AG04449 (cell line): ENCODE measurements at regions not wholly inside any gene's neighbourhood (a gene's known extent, or its start where the extent isn't known, plus 50 kb on each side); places are given as distances from the start of the nearest gene placed in this dataset.

Experiments
- CTCF ChIA-PET: fragments of 350-600 bp; formaldehyde crosslinking; extraction: SDS; loops from one replicate; lab custom pipeline; 2021; ENCODE audit warnings: antibody characterized with exemption; lab: Yijun Ruan, JAX
- POLR2A ChIA-PET: fragments of 400-600, 350-600 bp; formaldehyde crosslinking; extraction: SDS; loops from one replicate; lab custom pipeline; 2020; ENCODE audit warnings: antibody characterized with exemption, inconsistent platforms; lab: Yijun Ruan, JAX
- DNase-seq: peaks from one replicate; pipeline ENCODE4 v3.0.0-alpha.2; 2010; ENCODE audit warnings: low read depth, low spot score
- H3K4me3 ChIP-seq: 2 replicates; pipeline ENCODE4 v1.5.1; 2011; ENCODE audit warnings: low read depth, mild to moderate bottlenecking, control low read depth, low read length
- CTCF ChIP-seq: IDR thresholded peaks from one replicate; pipeline ENCODE4 v1.5.1; 2011; ENCODE audit warnings: mild to moderate bottlenecking, moderate library complexity, low read length, control low read depth, inconsistent platforms; ENCODE audit not compliant: insufficient read depth; ENCODE audit errors: missing control alignments

- no peak for DNase-seq
- H3K4me3 ChIP-seq, result no peak overlapping the region
- POLR2A ChIA-PET, result no interaction called here
- CTCF ChIA-PET, result no interaction called here
- TF ChIP-seq CTCF, result no peak
These were observed 609.6 kb downstream of the TAF11L14 start for GRCh38 chr5:18243846-18244245.

- no peak for DNase-seq
- no peak overlapping the region for H3K4me3 ChIP-seq
- ChIA-PET CTCF (no interaction called here), POLR2A (no interaction called here)
- TF ChIP-seq CTCF, result no peak
These were observed 610.0 kb downstream of the TAF11L14 start for GRCh38 chr5:18244309-18244708.

GRCh38 chr5:18252559-18252958, 618.3 kb downstream of the TAF11L14 start:
- ChIA-PET POLR2A (no interaction called here), CTCF (no interaction called here)
- TF ChIP-seq CTCF, result no peak
- no peak overlapping the region for H3K4me3 ChIP-seq
- DNase-seq, result no peak

- no peak for TF ChIP-seq CTCF
- no peak for DNase-seq
- no peak overlapping the region for H3K4me3 ChIP-seq
- ChIA-PET POLR2A (no interaction called here), CTCF (no interaction called here)
These were observed 630.0 kb downstream of the TAF11L14 start for GRCh38 chr5:18264126-18264882.

GRCh38 chr5:18270635-18271338, 636.5 kb downstream of the TAF11L14 start:
- ChIA-PET CTCF (no interaction called here), POLR2A (no interaction called here)
- DNase-seq, result no peak
- H3K4me3 ChIP-seq, result no peak overlapping the region
- no peak for TF ChIP-seq CTCF

GRCh38 chr5:18276939-18277338, 642.7 kb downstream of the TAF11L14 start:
- no peak overlapping the region for H3K4me3 ChIP-seq

More at GRCh38 chr5:18276939-18277338, 642.7 kb downstream of the TAF11L14 start:
- no peak for TF ChIP-seq CTCF
- CTCF ChIA-PET, result interaction anchor here (1.7 to 4.7 kb wide), 2 partner anchors 10 to 1061 kb away, joined by 5 to 25 read pairs; no protein-coding TSS in a partner anchor
- no peak for DNase-seq
- POLR2A ChIA-PET, result no interaction called here
